Forelimb muscle (tissue), 1 donor: ENCODE measurements at regions not wholly inside any gene's neighbourhood (a gene's known extent, or its start where the extent isn't known, plus 50 kb on each side); places are given as distances from the start of the nearest gene placed in this dataset.

Experiments used
- DNase-seq: peaks from one replicate; pipeline ENCODE4 v3.0.0-alpha.2; 2013; ENCODE audit warnings: low read depth

- DNase-seq = no peak
Observed at GRCh38 chr16:86396901-86397311, 113.4 kb upstream of the FOXF1 start.

DNA sequence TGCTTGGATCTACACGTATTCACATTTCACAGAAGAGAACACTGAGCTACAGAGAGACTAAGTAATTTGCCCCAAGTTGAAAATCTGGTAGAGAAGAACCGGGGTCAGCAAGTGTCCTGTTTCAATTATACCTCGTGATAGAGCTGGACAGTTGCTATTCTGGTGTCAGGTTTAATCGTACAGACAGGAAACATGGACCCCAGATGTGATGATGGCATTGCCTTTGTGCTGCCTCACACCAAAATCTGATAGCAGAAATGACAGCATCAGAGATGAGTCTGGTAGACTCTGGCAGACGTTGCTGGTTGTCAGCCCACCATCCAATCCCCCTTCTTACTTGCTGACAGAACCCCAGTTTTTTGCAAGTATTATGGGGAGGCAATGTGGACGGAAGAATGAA lies 112.1 kb upstream of the FOXF1 start:
- DNase-seq = no peak

DNA sequence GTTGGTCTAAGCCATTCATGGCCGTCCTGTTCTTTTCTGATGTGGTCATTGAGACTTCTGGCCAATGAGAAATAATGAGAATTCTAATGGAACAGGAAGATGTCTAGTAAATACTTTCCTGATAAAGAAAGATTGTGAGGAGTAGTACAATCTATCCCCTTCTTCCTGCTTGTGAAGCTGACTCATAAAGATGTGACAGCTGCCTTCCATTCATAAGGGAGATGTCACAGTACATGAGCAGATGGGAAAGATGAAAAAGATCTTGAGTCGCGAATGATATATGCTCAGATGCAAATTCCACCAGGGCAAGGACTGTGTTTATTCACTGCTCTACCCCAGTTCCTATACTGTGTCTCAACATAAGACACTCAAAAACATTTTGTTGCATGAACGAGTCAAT lies 111.7 kb upstream of the FOXF1 start:
- no peak for DNase-seq

GRCh38 chr16:86401126-86401525 lies 109.2 kb upstream of the FOXF1 start:
- DNase-seq = no peak

DNA sequence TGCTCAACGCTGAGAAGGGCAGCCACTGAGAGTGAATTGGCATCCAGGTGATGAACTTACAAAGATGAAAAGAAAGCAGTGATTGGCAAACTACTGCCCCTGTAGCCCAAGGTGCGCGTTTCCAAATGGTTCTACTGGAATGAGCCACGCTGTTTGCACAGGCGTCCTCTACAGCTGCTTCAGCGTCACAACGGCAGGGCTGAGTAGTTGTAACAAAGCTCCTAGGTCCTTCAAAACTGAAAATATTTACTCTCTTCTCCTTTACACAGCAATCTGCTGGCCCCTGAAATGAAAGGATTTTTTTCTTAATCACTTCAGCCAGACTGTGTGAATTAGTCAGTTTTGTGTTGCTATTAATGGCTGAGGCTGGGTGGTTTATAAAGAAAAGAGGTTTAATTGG lies 107.2 kb upstream of the FOXF1 start:
- no peak for DNase-seq

DNA sequence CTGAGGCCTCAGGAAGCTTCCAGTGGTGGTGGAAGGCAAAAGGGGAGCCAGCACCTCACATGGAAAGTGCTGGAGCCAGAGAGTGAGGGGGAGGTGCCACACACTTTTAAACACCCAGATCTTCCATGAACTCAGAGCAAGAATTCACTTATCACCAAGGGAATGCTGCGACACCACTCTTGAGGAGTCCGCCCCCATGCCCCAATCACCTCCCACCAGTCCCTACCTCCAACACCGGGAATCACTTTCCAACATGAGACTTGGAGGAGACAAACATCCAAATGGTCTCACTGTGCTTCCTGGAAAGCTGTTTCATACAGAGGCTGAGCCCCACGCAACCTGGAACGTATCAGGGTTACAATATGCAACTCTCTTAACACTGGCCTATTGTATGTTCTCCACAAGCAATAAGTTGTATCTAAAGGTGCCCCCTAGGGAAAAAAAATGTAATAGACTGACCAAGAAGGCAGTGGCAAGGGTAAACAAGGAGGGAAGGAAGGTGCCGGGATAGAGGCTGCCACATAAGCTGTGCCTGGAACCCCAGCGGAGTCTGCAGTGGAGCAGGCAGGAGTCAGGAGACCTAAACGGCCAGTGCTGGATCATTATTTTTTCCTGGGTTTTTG lies 106.7 kb upstream of the FOXF1 start:
- DNase-seq = no peak

- DNase-seq = no peak
Observed at GRCh38 chr16:86404678-86405077, 105.6 kb upstream of the FOXF1 start.

DNA sequence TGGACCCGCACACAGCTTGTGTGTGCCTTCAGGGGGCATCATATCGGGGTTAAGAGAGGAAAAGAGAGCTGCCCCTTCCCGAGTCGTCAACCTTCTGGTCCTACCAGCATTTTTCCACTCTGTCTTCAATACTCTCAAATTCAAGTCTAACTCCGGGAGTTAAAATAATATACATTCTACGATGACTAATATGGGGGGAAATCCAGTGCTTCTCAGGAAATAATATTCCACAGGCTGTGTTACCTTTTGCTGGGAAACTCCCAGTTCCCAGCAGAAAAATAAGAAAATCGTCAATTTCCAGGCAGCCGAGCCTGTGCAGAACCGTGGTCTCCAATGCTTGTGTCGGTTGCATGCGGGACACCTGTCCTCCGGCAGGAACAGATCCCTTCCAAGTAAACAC lies 105.0 kb upstream of the FOXF1 start:
- no peak for DNase-seq

GRCh38 chr16:86406056-86406455 lies 104.3 kb upstream of the FOXF1 start:
- DNase-seq = no peak

GRCh38 chr16:86408685-86409084 lies 101.6 kb upstream of the FOXF1 start:
- DNase-seq = no peak

DNA sequence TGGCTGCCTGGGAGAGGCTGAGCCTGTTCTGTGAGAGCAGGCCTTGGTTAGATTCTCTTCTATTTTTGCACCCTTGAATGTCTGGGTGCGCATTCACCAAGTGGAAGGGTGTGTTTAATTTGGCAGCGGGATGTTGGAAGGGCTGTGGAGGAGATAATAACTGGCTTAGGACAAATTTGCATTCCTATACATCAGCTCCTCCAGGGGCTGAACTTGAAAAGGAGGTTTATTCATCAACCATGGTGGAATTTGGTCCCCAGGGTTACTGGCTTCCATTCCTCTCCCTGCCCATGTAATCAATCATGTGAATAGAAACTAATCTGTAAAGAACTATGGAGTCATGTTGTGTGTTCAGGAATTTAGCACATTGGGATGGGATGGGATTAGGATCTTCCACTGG lies 100.2 kb upstream of the FOXF1 start:
- no peak for DNase-seq

GRCh38 chr16:86410529-86410928 lies 99.8 kb upstream of the FOXF1 start:
- DNase-seq = no peak

- DNase-seq = no peak
Observed at GRCh38 chr16:86411897-86412296, 98.4 kb upstream of the FOXF1 start.

- DNase-seq = no peak
Observed at GRCh38 chr16:86414991-86415740, 95.2 kb upstream of the FOXF1 start.

GRCh38 chr16:86418981-86419380 lies 91.3 kb upstream of the FOXF1 start:
- no peak for DNase-seq

DNA sequence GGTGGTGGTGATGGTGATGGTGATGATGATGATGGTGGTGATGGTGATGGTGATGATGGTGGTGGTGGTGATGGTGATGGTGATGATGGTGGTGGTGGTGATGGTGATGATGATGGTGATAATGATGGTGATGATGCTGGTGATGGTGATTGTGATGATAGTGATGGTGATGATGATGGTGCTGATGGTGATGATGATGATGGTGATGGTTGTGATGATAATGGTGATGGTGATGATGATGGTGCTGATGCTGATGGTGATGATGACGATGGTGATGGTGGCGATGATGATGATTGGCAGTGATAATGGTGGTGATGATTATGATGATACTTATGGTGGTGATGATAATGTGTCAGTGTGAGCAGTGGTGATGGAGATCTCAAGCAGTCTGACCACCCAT lies 90.8 kb upstream of the FOXF1 start:
- no peak for DNase-seq

GRCh38 chr16:86421995-86422394 lies 88.3 kb upstream of the FOXF1 start:
- DNase-seq = no peak

DNA sequence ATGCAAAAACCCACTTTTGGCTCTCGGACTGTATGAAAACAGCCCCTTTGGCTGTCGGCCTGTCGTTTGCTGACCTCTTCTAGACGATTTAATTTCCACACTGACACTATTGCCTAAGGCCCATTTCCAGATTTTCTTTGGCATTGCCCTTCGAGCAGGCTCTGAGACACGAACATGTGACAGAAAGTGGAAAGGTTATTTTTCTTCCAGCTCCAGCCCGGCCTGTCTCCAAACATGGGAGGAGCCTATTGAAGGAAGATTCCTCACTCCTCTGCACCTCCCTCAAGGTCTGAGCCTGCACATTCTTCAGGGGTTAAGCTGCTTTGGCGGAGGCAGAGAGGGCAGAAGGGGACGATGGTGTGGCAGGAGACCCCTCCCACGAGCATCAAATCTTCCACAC lies 85.9 kb upstream of the FOXF1 start:
- no peak for DNase-seq

DNA sequence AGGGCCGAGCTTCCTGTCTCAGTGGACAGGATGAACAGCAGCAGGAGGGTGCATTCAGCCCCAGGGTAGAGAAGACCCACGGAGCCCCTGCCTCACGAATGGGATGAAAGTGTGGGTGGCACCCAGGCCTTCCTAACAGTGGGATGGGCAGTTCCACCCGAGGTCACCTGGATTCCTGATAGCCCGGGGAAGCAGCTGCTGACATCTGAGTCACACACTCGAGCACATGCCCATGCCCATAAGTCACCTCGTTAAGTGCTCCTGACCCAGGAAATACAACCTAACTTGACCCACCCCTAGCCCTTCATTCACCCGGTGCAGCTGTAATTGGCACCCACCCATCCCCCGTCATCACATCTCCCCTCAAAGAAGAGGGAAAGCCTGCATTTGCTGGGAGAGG lies 85.3 kb upstream of the FOXF1 start:
- no peak for DNase-seq

- no peak for DNase-seq
Observed at GRCh38 chr16:86426063-86426642, 84.2 kb upstream of the FOXF1 start.

- no peak for DNase-seq
Observed at GRCh38 chr16:86427433-86427851, 82.9 kb upstream of the FOXF1 start.

GRCh38 chr16:86428729-86429517 lies 81.4 kb upstream of the FOXF1 start:
- DNase-seq = no peak

DNA sequence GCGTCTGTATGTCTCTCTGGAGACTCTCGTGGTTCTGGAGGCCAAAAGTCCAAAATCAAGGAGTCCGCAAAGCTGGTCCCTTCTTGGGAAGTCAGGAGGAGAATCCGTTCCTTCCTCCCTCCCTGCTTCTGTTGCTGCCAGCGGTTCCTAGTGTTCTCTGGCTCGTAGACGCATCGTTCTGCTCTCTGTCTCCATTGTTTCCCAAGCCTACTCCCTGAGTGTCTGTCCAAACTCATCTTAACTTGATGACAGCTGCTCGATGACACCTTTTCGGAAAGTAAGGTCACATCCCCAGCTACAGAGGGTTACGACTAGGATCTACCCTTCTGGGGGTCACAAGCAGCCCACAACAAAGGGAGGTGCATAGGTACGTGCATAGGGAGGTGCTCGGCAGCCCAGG lies 80.7 kb upstream of the FOXF1 start:
- DNase-seq = no peak
